ENCODE measurements at regions not wholly inside any gene's neighbourhood (a gene's known extent, or its start where the extent isn't known, plus 50 kb on each side); places are given as distances from the start of the nearest gene placed in this dataset.

DNA sequence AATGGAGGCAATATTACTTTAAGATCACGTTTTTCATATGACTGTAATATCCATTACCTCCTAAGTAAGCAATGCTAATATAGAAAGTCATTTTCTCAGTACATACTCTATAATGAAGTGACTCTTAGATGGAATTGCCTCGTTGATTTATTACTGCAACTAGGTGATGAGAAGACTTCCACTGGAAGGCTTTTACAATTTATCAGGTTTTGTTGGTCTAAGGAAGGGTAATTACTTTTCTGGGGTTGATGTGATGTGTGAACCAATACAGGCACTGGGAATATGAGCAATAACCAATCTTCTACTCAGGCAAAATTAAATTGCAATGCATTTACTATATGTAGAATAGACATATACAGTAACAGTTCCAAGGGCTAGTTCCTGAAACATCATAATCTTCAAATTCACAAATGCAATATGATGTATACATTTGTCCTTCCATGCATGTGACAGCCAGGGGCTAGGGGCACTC, 635.0 kb downstream of the QKI start:
- TF ChIP-seq, protein P1, sequence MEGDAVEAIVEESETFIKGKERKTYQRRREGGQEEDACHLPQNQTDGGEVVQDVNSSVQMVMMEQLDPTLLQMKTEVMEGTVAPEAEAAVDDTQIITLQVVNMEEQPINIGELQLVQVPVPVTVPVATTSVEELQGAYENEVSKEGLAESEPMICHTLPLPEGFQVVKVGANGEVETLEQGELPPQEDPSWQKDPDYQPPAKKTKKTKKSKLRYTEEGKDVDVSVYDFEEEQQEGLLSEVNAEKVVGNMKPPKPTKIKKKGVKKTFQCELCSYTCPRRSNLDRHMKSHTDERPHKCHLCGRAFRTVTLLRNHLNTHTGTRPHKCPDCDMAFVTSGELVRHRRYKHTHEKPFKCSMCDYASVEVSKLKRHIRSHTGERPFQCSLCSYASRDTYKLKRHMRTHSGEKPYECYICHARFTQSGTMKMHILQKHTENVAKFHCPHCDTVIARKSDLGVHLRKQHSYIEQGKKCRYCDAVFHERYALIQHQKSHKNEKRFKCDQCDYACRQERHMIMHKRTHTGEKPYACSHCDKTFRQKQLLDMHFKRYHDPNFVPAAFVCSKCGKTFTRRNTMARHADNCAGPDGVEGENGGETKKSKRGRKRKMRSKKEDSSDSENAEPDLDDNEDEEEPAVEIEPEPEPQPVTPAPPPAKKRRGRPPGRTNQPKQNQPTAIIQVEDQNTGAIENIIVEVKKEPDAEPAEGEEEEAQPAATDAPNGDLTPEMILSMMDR (IDR thresholded peaks at IDR 0.05), result no peak
- TF ChIP-seq POLR2A (IDR thresholded peaks at IDR 0.05), result no peak
- no peak for TF ChIP-seq EP300 (IDR thresholded peaks at IDR 0.05)
